GM12873 (cell line): ENCODE measurements at regions not wholly inside any gene's neighbourhood (a gene's known extent, or its start where the extent isn't known, plus 50 kb on each side); places are given as distances from the start of the nearest gene placed in this dataset.

Source experiments
- TF ChIP-seq, protein P1 (sequence below): IDR thresholded peaks from 2 replicates; pipeline ENCODE4 v1.5.1; 2012; ENCODE audit warnings: low read depth, mild to moderate bottlenecking, moderate library complexity, low read length, control low read depth; ENCODE audit not compliant: insufficient read depth; ENCODE audit errors: missing control alignments

DNA sequence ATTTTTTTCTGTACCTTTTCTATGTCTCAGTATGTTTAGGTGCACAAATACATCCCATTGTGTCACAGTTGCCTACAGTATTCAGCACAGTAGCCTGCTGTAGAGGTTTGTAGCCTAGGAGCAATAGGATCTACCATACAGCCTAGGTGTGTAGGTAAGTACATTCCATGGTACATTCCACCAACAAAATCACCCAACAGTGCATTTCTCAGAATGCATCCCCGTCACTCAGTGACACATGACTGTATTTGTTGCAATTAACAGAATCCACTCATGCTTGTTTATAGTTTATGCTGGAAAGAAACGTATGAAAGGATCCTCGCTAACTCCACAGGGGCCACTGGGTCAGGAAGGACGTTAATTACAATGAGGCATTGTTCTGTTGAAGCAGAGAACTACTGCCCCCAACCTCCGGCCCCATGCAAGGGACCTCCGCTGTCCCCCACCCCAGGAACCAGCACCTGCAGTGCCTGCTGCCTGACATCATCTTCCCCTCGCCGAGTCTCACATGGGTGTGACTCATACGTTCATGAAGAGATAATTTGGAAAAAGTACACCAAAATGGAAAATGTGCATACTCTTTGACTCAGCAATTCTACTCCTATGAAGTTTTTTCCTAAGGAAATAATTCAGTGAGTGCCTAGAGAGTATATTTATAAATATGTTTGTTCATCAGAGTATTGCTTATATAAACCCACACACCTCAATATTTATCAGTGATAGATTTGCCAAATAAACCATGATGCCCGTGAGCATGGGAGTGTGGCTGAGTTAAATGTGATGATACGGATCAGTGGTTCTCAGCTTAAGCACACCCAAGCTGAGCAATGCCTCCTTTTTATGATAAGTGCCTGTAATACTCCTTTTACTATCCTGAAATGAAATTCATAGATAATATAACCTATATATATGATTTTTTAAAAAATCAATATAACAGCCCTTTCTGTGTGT, 156.4 kb upstream of the ECI2 start:
- TF ChIP-seq, protein P1, sequence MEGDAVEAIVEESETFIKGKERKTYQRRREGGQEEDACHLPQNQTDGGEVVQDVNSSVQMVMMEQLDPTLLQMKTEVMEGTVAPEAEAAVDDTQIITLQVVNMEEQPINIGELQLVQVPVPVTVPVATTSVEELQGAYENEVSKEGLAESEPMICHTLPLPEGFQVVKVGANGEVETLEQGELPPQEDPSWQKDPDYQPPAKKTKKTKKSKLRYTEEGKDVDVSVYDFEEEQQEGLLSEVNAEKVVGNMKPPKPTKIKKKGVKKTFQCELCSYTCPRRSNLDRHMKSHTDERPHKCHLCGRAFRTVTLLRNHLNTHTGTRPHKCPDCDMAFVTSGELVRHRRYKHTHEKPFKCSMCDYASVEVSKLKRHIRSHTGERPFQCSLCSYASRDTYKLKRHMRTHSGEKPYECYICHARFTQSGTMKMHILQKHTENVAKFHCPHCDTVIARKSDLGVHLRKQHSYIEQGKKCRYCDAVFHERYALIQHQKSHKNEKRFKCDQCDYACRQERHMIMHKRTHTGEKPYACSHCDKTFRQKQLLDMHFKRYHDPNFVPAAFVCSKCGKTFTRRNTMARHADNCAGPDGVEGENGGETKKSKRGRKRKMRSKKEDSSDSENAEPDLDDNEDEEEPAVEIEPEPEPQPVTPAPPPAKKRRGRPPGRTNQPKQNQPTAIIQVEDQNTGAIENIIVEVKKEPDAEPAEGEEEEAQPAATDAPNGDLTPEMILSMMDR, result no peak

DNA sequence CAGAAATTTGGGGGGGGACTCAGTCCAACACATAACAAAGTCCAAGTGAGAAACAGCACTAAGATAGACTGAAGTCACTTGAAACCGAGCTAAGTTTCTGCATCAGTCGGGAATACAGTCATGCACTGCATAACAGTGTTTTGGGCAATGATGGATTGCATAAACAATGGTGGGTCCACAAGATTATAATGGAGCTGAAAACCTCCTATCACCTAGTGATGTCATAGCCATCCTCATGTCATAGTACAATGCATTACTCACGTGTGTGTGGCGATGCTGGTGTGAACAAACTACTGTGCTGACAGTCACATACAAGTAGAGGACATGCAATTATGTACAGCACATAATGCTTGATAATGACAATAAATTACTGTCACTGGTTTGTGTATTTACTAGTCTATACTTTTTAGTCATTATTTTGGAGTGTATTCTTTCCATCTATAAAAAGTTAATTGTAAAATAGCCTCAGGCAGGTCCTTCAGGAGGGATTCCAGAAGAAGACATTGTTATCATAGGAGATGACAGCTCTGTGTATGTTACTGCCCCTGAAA, 154.5 kb upstream of the ECI2 start:
- TF ChIP-seq, protein P1, result no peak

DNA sequence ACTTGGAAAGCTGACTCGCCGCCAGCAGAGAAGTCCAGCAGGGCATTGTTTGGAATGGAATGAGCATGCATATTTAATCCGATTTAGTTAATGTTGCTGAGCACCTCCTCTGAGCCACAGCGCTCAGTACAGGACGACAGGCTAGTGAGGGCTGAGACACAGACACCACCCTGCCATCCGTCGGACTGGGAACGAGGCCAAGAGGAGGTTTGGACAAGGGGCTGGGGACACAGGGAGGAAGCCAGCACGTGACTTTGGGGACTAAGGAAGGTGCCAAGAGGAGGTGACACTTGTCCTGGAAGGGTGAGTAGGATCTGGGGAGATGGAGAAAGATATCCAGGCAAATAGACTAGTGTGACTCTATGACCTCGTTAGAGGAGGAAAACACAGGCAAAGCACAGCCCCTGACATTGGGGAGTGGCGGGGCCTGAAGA, 152.5 kb upstream of the ECI2 start:
- TF ChIP-seq, protein P1, result no peak

DNA sequence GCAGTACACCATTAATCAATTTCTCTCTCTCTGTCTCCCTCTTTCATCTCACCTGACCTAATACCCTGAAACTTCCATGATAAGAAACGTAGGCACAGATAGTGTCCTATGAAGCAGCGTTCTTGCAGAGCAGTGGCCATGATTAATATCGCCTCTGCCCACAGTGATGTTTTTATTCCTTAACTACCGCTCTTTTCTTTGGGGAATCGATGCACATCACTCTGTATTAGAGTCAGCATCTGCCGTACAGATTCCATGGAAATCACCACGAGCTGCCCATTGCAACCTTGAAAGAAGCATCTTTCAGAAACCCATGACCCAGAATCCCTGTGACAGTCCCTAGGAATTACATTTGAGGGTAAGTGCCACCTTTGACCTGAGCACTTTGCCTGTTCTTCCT, 152.0 kb upstream of the ECI2 start:
- TF ChIP-seq, protein P1, result no peak

DNA sequence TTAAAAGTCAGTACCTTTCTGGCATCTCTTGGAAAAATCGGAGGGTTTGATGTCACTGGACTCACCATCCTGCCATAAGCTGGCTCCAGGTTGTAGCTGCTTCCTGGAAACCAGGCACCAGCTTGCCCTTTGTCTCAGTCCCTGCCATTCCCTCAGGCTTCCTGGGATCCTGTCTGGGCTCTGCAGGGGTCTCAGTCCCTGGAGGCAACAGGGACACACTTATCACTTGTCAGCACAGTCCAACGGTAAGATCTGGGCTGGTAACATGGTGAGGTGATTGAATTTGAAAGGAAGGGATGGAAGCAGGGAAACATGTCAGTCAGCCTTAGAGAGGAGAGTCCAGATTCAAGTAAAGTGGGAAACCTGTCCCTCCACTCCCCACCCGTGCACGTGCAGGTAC, 147.6 kb upstream of the ECI2 start:
- TF ChIP-seq, protein P1, result no peak

DNA sequence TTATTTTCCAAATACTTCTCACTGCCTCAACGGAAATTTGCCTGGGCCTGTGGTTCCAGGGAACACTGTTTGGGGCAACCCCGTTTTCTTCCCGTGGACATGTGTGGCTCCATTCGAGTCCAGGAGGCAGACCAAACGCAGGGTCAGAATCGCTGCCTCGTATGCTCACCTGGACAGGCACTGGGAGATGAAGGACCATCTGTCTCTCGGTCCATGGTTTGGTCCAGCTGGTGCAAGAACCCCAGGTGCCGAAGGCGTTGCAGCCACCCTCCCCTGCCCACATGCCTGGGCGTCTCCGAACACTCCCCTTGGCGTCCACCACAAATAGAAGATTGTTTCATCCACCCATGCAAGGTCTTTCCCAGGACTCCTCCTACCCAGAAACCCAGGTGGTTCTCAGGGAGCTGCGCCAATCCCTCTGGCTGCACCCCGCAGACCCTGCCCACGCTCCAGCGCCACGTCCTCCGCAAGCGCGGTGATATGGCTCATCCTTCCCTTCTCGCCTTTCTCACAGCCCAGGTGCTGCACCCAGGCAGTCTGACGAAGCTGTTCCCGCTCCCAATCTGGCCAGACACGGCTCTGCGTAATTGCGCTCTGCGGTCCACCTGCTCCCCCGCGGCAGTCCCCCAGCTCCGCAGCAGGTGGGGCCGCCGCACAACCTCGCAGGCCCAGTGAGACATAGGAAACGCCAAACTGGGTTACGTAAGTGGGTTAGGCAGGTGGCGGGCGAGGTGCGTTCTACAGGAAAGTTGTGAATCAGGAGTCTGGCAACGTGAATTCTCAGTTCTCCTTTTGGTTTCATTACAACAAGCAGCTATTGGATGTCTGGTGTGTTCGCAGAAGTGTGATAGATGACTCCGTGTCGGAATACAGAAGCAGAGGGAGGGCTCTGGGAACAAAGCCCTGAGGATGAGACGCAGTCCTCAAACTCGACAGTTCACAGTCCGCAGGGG, 146.2 kb upstream of the ECI2 start:
- TF ChIP-seq, protein P1, result peak; percentile 58
